HL-60 (cell line): ENCODE measurements at regions not wholly inside any gene's neighbourhood (a gene's known extent, or its start where the extent isn't known, plus 50 kb on each side); places are given as distances from the start of the nearest gene placed in this dataset.

Experiments used
- CTCF ChIP-seq: IDR thresholded peaks from one replicate; pipeline ENCODE4 v1.5.1; 2011; ENCODE audit warnings: low read length, control low read depth, inconsistent platforms; ENCODE audit not compliant: insufficient read depth
- GABPA ChIP-seq: IDR thresholded peaks from 2 replicates; pipeline ENCODE4 v1.6.1; 2012; ENCODE audit warnings: low read depth
- POLR2AphosphoS5 ChIP-seq: IDR thresholded peaks from 2 replicates; pipeline ENCODE4 v1.6.1; 2012; ENCODE audit warnings: low read depth
- REST ChIP-seq: IDR thresholded peaks from 2 replicates; pipeline ENCODE4 v1.6.1; 2012; ENCODE audit warnings: low read depth; ENCODE audit not compliant: insufficient replicate concordance
- SPI1 ChIP-seq: IDR thresholded peaks from 2 replicates; pipeline ENCODE4 v1.6.1; 2012; ENCODE audit warnings: low read depth, mild to moderate bottlenecking, borderline replicate concordance

GRCh38 chr13:30849611-30850010 lies 56.5 kb upstream of the MEDAG start:
- TF ChIP-seq CTCF (no peak), POLR2AphosphoS5 (no peak), GABPA (no peak), SPI1 (no peak), REST (no peak)
